T-cell (primary cell): ENCODE measurements at regions not wholly inside any gene's neighbourhood (a gene's known extent, or its start where the extent isn't known, plus 50 kb on each side); places are given as distances from the start of the nearest gene placed in this dataset.
"Not testable (repeated sequence)": the region's sequence is repeated elsewhere in the genome, so short reads cannot be mapped to it uniquely, and the experiment has no call there.

Experiments
- ATAC-seq, 4 experiments: fragments of 200-7000 bp in 3 of 4; fragments of 150-1000 bp in 1 of 4; cut with Tn5 transposase; replicated peaks in 1 of 4; 1 replicate in 3 of 4; 2 replicates in 1 of 4; pipeline ENCODE4 v1.10.0; 2021; ENCODE audit warnings: moderate library complexity in 3 of 4, mild to moderate bottlenecking in 2 of 4, moderate number of reproducible peaks in 1 of 4
- CTCF ChIA-PET, 2 donors: fragments of 300-600 bp; sonication (Branson Sonifier 250); formaldehyde crosslinking; loops; one replicate each; lab custom pipeline; 2022; ENCODE audit warnings: antibody characterized with exemption in 2 of 2; lab: Charles Lee
- POLR2A ChIA-PET, 2 donors: fragments of 300-600 bp; sonication (Branson Sonifier 250); formaldehyde crosslinking; loops; one replicate each; lab custom pipeline; 2022; ENCODE audit warnings: antibody characterized with exemption in 2 of 2; lab: Charles Lee
- DNase-seq, 35 experiments: peaks; one replicate each; pipeline versions ENCODE4 v3.0.0 to v3.0.0-alpha.2; 2013 to 2023
- H3K27ac ChIP-seq: one replicate; pipeline ENCODE4 v1.5.1; 2013; ENCODE audit warnings: low read length
- H3K27me3 ChIP-seq, 2 experiments: replicated peaks in 1 of 2; 1 replicate in 1 of 2; 2 replicates in 1 of 2; pipeline versions ENCODE4 v1.6.1 to v1.7.0; 2013; ENCODE audit warnings: low read length in 1 of 2, mixed read lengths in 1 of 2; ENCODE audit not compliant: control insufficient read depth in 2 of 2, insufficient read depth in 2 of 2; ENCODE audit errors: extremely low read depth in 1 of 2
- H3K36me3 ChIP-seq, 2 donors: 1 replicate in 1 of 2; 2 replicates in 1 of 2; pipeline versions ENCODE4 v1.6.1 to v1.7.0; 2013; ENCODE audit warnings: low read length in 1 of 2; ENCODE audit not compliant: control insufficient read depth in 2 of 2, insufficient read depth in 1 of 2; ENCODE audit errors: extremely low read depth in 1 of 2
- H3K4me1 ChIP-seq, 2 experiments: 1 replicate in 1 of 2; 2 replicates in 1 of 2; pipeline versions ENCODE4 v1.6.1 to v1.7.0; 2013; ENCODE audit warnings: low read length in 2 of 2, mixed read lengths in 1 of 2; ENCODE audit not compliant: insufficient read depth in 2 of 2, control insufficient read depth in 1 of 2; ENCODE audit errors: extremely low read depth in 1 of 2
- H3K4me3 ChIP-seq, 2 donors: 1 replicate in 1 of 2; 2 replicates in 1 of 2; pipeline versions ENCODE4 v1.5.1 to v1.7.0; 2013; ENCODE audit warnings: mild to moderate bottlenecking in 2 of 2, low read length in 1 of 2, moderate library complexity in 1 of 2; ENCODE audit not compliant: control insufficient read depth in 1 of 2; ENCODE audit errors: extremely low read depth in 1 of 2
- H3K9me3 ChIP-seq: 2 replicates; pipeline ENCODE4 v1.7.0; 2013
- H3K27ac Mint-ChIP-seq, 2 donors: one replicate each; pipeline ENCODE4 v1.8.0; 2020 to 2021; ENCODE audit warnings: mild to moderate bottlenecking in 2 of 2, mixed read lengths in 2 of 2
- H3K27me3 Mint-ChIP-seq, 2 donors: one replicate each; pipeline ENCODE4 v1.8.0; 2021 to 2022; ENCODE audit warnings: mixed read lengths in 2 of 2
- H3K36me3 Mint-ChIP-seq: one replicate; pipeline ENCODE4 v1.8.0; 2021; ENCODE audit warnings: mixed read lengths
- H3K4me1 Mint-ChIP-seq, 3 donors: one replicate each; pipeline ENCODE4 v1.8.0; 2020 to 2022; ENCODE audit warnings: mixed read lengths in 3 of 3, mild to moderate bottlenecking in 1 of 3
- H3K4me3 Mint-ChIP-seq, 3 donors: one replicate each; pipeline ENCODE4 v1.8.0; 2020 to 2022; ENCODE audit warnings: mild to moderate bottlenecking in 3 of 3, mixed read lengths in 3 of 3, moderate library complexity in 3 of 3
- H3K9me3 Mint-ChIP-seq, 3 donors: one replicate each; pipeline ENCODE4 v1.8.0; 2020 to 2022; ENCODE audit warnings: mixed read lengths in 3 of 3
- WGBS: methylation state at CpG from one replicate; pipeline ENCODE4 v1.1.5; 2013; ENCODE audit warnings: missing lambda C conversion rate; ENCODE audit not compliant: insufficient coverage; 5-methylcytosine and 5-hydroxymethylcytosine counted together

DNA sequence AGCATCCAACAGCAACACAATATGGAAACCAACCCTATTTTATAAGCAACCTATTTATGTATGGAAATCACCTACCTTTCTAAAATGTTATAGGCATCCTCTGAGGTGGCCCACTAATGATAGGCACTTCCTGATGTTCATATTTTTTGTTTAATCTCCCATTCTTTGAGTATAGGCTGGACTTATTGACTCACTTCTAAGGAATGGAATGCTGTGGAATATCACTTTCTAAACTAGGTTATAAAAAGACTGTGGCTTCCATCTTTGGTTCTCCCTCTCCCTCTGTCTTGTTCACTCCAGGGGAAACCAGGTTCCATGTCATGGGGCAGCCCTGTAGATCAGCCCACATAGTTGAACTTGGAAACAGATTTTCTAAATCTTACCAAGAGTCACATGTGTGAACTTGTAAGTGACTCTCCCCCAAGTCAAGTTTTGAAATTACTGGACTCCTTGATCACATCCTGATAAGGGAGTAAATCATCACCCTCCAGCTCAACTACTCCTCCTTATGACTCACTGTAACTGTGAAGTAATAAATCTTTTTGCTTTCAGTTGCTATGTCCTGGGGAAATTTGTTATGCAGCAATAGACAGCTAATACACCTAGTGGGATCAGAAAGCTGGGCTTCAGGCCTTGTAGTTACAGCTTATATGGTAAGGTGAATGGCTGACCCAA, 133.6 kb upstream of the POMZP3 start:
- H3K9me3 Mint-ChIP-seq, H3K36me3 ChIP-seq, CTCF ChIA-PET, H3K27me3 ChIP-seq, H3K36me3 Mint-ChIP-seq, DNase-seq, H3K4me1 Mint-ChIP-seq, H3K4me3 ChIP-seq, H3K4me3 Mint-ChIP-seq, ATAC-seq, H3K4me1 ChIP-seq, POLR2A ChIA-PET, H3K27ac ChIP-seq, H3K27ac Mint-ChIP-seq, H3K9me3 ChIP-seq: not testable (repeated sequence)
- peaks cover 10 to 22% of the 10 kb centered on the region in 2 donors for H3K27me3 Mint-ChIP-seq

DNA sequence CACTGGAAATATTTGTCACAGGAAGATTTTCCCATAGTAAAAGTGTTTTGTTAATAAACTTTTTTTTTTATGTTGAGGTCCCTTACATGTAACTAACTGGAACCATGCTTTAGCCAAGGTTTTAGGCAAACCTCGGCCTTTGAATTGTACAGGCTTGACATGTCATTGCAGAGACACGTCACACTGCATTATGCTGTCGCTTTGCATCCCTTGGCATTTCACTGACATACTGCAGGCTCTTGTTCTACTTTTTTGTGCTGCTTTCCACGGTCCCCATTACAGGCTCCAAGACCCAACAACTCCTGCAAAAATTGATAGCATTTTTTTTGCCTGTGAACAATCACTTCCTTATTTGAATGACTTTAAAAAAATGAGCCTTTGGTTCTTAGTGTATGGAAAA, 112.5 kb upstream of the POMZP3 start:
- H3K36me3 Mint-ChIP-seq, ATAC-seq, H3K27ac Mint-ChIP-seq, H3K27me3 Mint-ChIP-seq, DNase-seq, H3K36me3 ChIP-seq, POLR2A ChIA-PET, H3K9me3 Mint-ChIP-seq, H3K4me3 ChIP-seq, H3K4me3 Mint-ChIP-seq, H3K9me3 ChIP-seq, H3K4me1 Mint-ChIP-seq, H3K4me1 ChIP-seq, CTCF ChIA-PET, H3K27me3 ChIP-seq, H3K27ac ChIP-seq: not testable (repeated sequence)
- WGBS = no CpG with 5 or more reads among the region's 4 CpGs

DNA sequence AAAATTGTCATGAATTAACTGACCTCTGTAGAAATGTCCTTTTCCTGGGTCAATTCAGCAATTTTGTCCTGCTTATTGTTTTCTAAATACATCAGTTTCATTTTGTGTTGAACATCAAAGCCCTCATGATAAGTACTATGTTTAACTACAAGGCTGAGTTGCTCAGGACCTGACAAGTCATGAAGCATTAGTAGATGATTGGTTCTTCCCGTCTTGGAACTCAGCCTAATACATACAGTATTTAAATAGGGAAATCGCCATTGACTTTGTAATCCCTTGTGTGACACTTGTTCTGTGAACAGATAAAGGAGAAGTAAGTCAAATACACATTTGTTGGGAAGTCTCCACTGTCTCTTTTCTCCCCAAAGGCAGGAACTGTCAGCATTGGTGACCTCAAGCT, 109.6 kb upstream of the POMZP3 start:
- CTCF ChIA-PET, H3K27me3 ChIP-seq, POLR2A ChIA-PET, ATAC-seq, H3K4me3 Mint-ChIP-seq, H3K27me3 Mint-ChIP-seq, H3K4me3 ChIP-seq, H3K4me1 ChIP-seq, H3K9me3 Mint-ChIP-seq, H3K4me1 Mint-ChIP-seq, H3K9me3 ChIP-seq, H3K27ac Mint-ChIP-seq, DNase-seq, H3K27ac ChIP-seq, H3K36me3 Mint-ChIP-seq, H3K36me3 ChIP-seq: not testable (repeated sequence)
- WGBS = no CpG with 5 or more reads among the region's 2 CpGs

DNA sequence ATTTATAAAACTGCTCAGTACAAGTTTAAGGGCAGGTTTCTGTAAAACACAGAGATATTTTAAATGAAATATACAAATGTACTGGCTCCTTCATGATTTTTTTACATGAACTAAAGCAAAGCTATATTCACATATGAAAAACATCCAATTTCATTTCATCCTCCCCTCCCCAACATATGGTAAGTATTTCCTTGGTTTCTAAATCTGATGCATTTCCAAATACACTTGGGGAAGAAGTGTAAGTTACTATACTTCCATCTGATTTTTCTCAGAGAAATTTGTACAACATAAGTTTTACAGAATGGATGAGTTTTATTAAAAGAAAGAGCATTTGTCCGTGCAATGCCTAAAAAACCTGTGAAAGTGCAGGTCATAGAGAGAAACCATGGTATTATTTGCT, 109.0 kb upstream of the POMZP3 start:
- H3K9me3 Mint-ChIP-seq, DNase-seq, H3K4me3 Mint-ChIP-seq, H3K36me3 Mint-ChIP-seq, H3K27ac ChIP-seq, ATAC-seq, H3K4me1 ChIP-seq, H3K27me3 Mint-ChIP-seq, CTCF ChIA-PET, H3K27me3 ChIP-seq, POLR2A ChIA-PET, H3K9me3 ChIP-seq, H3K36me3 ChIP-seq, H3K4me3 ChIP-seq, H3K4me1 Mint-ChIP-seq: not testable (repeated sequence)
- peak overlapping the region in 1 of 2 donors; percentile 34 for H3K27ac Mint-ChIP-seq
- no CpG with 5 or more reads among the region's 1 CpG for WGBS

DNA sequence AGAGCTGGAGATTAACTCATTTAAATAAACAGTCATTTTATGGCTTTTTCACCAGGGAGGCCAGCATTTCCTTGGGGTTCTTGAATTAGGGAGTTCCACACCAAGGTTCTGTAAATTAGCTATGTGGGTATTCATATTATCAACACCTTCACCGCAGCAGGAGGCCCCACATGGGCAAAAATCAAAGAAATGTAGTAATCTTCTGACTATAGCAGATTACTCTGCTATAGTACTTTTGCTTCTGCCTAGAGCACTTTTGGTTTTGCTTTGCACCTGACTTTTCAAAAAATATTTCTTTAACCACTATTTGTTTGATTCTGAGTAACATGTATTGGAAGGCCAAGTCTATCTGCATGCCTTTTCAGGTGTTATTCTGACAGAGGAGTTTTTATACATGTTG, 108.6 kb upstream of the POMZP3 start:
- WGBS = no CpG with 5 or more reads among the region's 1 CpG
- H3K36me3 Mint-ChIP-seq, H3K36me3 ChIP-seq, H3K27me3 Mint-ChIP-seq, CTCF ChIA-PET, H3K27ac ChIP-seq, H3K4me3 Mint-ChIP-seq, H3K4me1 ChIP-seq, H3K4me3 ChIP-seq, DNase-seq, H3K27me3 ChIP-seq, POLR2A ChIA-PET, H3K27ac Mint-ChIP-seq, H3K9me3 Mint-ChIP-seq, H3K4me1 Mint-ChIP-seq, H3K9me3 ChIP-seq: not testable (repeated sequence)
- peak in 1 of 4 experiments; percentile 53 for ATAC-seq

DNA sequence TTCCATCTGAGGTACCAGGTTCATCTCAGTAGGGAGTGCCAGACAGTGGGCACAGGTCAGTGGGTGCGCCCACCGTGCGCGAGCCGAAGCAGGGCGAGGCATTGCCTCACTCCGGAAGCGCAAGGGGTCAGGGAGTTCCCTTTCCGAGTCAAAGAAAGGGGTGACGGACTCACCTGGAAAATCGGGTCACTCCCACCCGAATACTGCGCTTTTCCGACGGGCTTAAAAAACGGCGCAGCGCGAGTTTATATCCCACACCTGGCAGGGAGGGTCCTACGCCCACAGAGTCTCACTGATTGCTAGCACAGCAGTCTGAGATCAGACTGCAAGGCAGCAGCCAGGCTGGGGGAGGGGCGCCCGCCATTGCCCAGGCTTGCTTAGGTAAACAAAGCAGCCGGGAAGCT, 101.5 kb upstream of the POMZP3 start:
- ATAC-seq, H3K9me3 Mint-ChIP-seq, H3K4me3 Mint-ChIP-seq, H3K27ac ChIP-seq, POLR2A ChIA-PET, H3K36me3 Mint-ChIP-seq, H3K4me3 ChIP-seq, H3K4me1 Mint-ChIP-seq, H3K36me3 ChIP-seq, DNase-seq, H3K4me1 ChIP-seq, H3K9me3 ChIP-seq, H3K27me3 Mint-ChIP-seq, CTCF ChIA-PET, H3K27me3 ChIP-seq: not testable (repeated sequence)
- WGBS = 96% methylated on average over 19 of the region's 23 CpGs
- H3K27ac Mint-ChIP-seq = peak overlapping the region in 1 of 2 donors; percentile 27

DNA sequence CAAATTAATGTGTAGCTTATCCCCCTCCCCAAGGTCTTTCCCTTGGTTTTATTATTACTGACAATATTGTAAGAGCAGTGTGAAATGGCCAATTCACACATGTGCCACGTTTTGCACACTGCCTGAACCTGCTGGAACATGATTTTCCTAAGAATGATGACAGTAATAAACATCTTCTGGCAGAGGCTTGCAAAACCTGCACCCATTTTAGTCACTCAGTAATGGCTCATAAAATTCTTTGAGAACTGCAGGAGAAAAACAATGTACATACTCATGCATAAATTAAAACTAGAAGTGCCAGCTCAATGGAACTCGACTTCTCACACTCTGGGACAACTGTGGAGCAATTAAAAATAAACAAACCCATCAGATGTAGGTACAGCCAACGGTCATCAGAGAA, 96.8 kb upstream of the POMZP3 start:
- H3K4me3 Mint-ChIP-seq, H3K27ac ChIP-seq, H3K9me3 Mint-ChIP-seq, H3K9me3 ChIP-seq, H3K4me1 Mint-ChIP-seq, POLR2A ChIA-PET, H3K27ac Mint-ChIP-seq, ATAC-seq, H3K27me3 ChIP-seq, H3K4me3 ChIP-seq, H3K36me3 Mint-ChIP-seq, H3K4me1 ChIP-seq, CTCF ChIA-PET, H3K36me3 ChIP-seq, DNase-seq, H3K27me3 Mint-ChIP-seq: not testable (repeated sequence)
- WGBS = no CpG with 5 or more reads among the region's 3 CpGs
